Urinary bladder (tissue), 3 donors: ENCODE measurements at regions not wholly inside any gene's neighbourhood (a gene's known extent, or its start where the extent isn't known, plus 50 kb on each side); places are given as distances from the start of the nearest gene placed in this dataset.

ENCODE experiments used
- DNase-seq: peaks from one replicate; pipeline ENCODE4 v3.0.0-alpha.2; 2015; ENCODE audit errors: extremely low spot score
- H3K27ac ChIP-seq: one replicate; pipeline ENCODE4 v1.5.1; 2013; ENCODE audit warnings: low read depth, mild to moderate bottlenecking, moderate library complexity
- H3K36me3 ChIP-seq: one replicate; pipeline ENCODE4 v1.6.1; 2013; ENCODE audit warnings: mild to moderate bottlenecking, moderate library complexity; ENCODE audit not compliant: insufficient read depth
- H3K4me1 ChIP-seq: one replicate; pipeline ENCODE4 v1.6.1; 2013; ENCODE audit warnings: mild to moderate bottlenecking, moderate library complexity; ENCODE audit not compliant: insufficient read depth
- H3K4me3 ChIP-seq: one replicate; pipeline ENCODE4 v1.5.1; 2013; ENCODE audit warnings: low read depth, low read length
- WGBS: extraction: QIAGEN DNeasy Blood & Tissue Kit; methylation state at CpG from one replicate; pipeline ENCODE4 v1.1.7; 2013; 5-methylcytosine and 5-hydroxymethylcytosine counted together
- donor health status: healthy with polysubstance abuse.
- donor health status: healthy.

DNA sequence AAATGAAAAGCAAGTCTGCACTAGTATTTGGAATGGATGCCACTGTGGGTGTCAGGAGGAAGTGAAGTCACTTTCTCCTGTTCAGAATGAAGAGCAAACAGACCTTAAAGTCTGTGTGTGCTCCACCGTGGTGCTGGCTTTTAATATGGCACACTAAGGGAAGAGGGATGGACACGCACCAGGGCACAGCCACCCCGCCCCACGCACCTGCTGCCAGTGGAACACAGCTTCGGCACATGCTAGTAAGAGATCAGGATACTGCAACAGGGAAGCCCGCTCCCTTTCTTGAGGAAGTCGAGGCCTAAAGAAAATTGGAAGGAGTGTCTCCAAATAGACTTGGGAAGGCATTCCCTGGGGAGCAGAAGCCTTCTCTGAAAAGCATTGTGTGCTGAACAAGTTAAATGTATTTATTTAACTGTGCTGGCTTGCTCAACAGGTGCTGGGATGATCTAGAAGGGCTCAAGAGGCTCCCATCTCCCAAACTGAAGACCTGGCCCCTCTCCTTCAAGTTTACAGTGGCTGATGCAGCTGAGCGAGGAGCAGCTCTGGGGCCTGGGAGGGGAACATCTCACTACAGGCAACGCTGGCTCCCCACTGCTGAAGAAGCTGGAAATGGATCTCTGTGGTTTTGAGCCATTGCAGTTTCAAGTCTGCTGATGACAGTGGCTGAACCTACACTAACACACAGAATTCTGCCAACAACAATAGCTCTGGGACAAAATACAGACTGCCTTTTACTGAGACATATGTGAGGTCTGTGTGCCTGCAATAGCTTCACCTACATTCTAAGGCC is 504.6 kb upstream of the B3GAT1 start:
- no peak for DNase-seq
- no peak overlapping the region for H3K4me3 ChIP-seq
- no peaks in the 10 kb centered on the region for H3K36me3 ChIP-seq
- WGBS = 78% methylated on average over 9 of the region's 9 CpGs
- H3K4me1 ChIP-seq = no peaks in the 10 kb centered on the region
- H3K27ac ChIP-seq = no peak overlapping the region

DNA sequence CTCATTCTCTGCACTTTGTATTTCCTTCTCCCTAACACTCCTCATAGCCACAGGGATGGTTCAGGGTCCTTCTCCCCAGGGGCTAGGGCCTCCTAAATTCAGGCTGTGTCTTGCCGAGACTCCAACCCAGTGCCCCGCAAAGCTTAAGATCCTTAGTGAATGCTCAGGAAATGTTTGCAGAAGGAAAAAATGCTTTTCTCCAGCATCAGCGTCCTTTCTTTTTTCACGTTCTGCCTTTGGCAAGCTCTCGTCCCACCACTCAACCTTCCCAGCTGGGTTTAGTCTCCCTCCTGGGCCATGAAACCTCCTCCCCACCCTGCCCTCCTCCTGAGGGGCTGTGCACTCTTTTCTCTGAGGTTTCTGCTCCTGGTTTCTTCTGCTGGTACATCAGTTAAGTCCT is 503.8 kb upstream of the B3GAT1 start:
- H3K4me1 ChIP-seq = no peaks in the 10 kb centered on the region
- no peak overlapping the region for H3K27ac ChIP-seq
- H3K36me3 ChIP-seq = no peaks in the 10 kb centered on the region
- H3K4me3 ChIP-seq = no peak overlapping the region
- WGBS = 61% methylated on average over 5 of the region's 5 CpGs
- no peak for DNase-seq

DNA sequence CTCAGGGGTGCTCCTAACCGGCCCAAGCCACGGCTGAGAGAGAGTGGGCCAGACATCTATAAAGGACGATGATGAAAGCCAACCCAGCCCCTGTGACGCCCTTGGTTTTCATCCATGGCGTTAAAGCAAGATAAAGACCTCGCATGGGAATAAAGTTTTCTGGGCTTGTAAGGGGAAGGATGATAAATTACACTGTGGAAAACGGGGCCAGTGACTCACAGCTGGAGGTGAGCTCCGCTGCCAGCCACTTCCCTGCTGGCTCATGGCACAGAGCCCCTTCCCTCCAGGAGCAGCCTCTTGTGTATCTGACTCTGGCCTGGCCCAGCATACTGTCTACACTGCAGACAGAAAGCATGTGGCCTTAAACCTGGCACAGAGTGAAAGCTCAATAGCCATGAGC is 503.2 kb upstream of the B3GAT1 start:
- 25% methylated on average over 8 of the region's 8 CpGs for WGBS
- DNase-seq = no peak

DNA sequence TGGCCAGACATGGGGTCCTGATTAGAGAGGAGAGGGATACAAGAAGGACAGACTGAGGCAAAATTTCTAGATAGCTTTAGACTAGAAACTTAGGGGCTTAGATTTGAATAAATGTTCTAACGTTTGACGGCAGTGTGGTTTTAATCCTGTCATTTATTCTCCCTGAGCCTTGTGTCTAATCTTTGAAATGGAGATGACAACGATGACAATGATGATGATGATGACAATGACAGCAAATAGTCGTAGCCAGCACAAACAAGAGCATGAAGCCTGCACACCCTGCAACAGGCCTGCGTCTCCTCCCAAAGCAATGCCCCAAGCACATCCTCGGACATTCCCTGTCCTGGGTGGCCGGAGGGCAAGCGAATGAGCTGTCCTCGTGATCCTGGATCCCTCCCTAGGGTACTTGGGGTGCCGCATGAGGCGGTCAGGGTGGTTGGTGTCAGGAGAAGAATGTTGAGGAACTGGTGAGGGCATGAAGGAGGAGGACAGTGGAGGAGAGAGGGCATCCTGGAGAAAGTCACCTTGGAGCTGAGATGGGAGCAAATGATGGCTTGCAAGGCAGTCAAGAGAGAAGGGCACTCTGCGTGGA is 502.1 kb upstream of the B3GAT1 start:
- Histone ChIP-seq H3K27ac (no peak overlapping the region), H3K36me3 (no peaks in the 10 kb centered on the region), H3K4me1 (no peaks in the 10 kb centered on the region), H3K4me3 (no peak overlapping the region)
- WGBS = 92% methylated on average over 12 of the region's 12 CpGs
- DNase-seq = no peak

More for the DNA sequence above, 503.2 kb upstream of the B3GAT1 start:
- Histone ChIP-seq H3K36me3 (no peaks in the 10 kb centered on the region), H3K27ac (no peak overlapping the region), H3K4me3 (no peak overlapping the region), H3K4me1 (no peaks in the 10 kb centered on the region)

- no peak for DNase-seq
- Histone ChIP-seq H3K4me3 (no peak overlapping the region), H3K36me3 (no peaks in the 10 kb centered on the region), H3K27ac (no peak overlapping the region), H3K4me1 (no peaks in the 10 kb centered on the region)
- WGBS = 87% methylated on average over 18 of the region's 18 CpGs
These were observed 501.3 kb upstream of the B3GAT1 start for GRCh38 chr11:134913391-134913790.

GRCh38 chr11:134911514-134912180 is 499.6 kb upstream of the B3GAT1 start:
- 68% methylated on average over 9 of the region's 9 CpGs for WGBS
- DNase-seq = no peak
- H3K4me3 ChIP-seq = no peak overlapping the region
- H3K4me1 ChIP-seq = no peaks in the 10 kb centered on the region
- no peaks in the 10 kb centered on the region for H3K36me3 ChIP-seq
- H3K27ac ChIP-seq = no peak overlapping the region

- Histone ChIP-seq H3K4me1 (no peaks in the 10 kb centered on the region), H3K27ac (no peak overlapping the region), H3K4me3 (no peak overlapping the region), H3K36me3 (no peaks in the 10 kb centered on the region)
- WGBS = 86% methylated on average over 5 of the region's 5 CpGs
- no peak for DNase-seq
These were observed 496.5 kb upstream of the B3GAT1 start for GRCh38 chr11:134908583-134908982.

DNA sequence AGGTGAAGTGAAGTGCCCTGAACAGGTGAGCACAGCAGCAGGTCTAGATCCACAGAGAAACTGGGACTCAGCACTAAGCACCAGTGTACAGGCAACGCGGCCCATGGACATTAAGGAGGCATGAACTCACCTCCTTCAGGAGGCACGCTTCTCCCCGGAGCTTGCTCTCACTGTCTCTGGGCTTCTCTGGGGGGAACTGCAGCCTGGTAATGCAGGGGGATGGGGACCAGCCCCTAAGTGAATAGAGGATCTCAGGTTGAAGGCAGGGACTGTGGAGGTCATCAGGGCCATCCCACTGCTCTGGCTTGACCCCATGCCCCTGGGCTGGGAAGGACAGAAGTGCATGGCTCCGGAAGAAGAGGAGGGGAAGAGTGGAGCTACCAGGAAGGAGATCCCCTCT is 495.6 kb upstream of the B3GAT1 start:
- no peaks in the 10 kb centered on the region for H3K4me1 ChIP-seq
- no peak for DNase-seq
- H3K27ac ChIP-seq = no peak overlapping the region
- 83% methylated on average over 5 of the region's 5 CpGs for WGBS
- H3K4me3 ChIP-seq = no peak overlapping the region
- H3K36me3 ChIP-seq = no peaks in the 10 kb centered on the region

DNA sequence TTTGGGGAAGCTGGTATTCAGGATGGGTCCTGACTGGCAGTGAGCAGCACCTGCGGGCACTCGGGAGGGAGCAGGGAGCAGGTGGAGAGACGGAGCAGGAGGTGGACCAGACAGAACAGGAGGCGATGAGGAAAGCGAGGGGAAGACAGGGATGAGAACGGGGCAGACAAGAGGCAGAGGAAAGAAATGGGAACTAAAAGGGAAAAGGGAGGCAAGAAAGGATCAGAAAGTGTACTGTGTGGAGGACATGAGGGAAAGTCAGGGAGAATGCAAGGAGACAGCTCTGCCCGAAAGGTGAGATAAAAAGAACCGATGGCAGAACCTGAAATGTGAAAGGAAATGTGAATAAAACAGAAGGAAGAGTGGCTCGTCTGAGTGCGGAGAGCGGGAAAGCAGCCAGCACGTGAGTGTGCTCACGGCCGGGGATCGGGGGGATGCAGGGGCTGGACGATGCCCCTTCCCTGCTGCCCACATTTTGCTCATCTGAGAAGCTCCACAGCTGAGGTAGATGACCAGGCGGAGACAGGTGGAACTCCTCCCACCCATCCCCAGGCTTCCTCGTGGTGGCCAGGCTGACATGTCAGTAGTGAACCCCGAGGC is 494.4 kb upstream of the B3GAT1 start:
- no peak overlapping the region for H3K27ac ChIP-seq
- no peak overlapping the region for H3K4me3 ChIP-seq
- no peaks in the 10 kb centered on the region for H3K36me3 ChIP-seq
- no peaks in the 10 kb centered on the region for H3K4me1 ChIP-seq
- no peak for DNase-seq
- WGBS = 70% methylated on average over 19 of the region's 19 CpGs

DNA sequence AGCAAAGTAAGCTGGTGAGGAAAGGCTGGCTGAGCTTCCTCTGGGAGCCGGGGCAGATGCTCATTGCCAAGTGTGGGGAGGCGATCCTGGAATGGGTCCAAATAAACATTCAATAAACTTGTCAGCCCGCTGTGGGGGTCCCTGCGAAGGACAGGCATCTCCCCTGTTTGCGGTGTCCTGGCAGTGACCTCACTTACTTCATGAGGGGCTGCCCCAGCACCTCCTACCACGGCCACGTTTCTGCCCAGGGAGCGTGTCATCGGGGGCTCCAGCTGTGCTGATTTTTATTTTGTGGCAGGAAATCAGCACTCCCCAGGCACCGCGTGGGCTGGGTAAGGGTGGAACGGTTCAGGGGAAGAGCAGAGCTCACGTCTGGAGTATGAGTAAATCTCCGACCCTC is 493.9 kb upstream of the B3GAT1 start:
- WGBS = 15% methylated on average over 14 of the region's 14 CpGs
- no peak for DNase-seq
- H3K27ac ChIP-seq = no peak overlapping the region
- no peaks in the 10 kb centered on the region for H3K4me1 ChIP-seq
- H3K36me3 ChIP-seq = no peaks in the 10 kb centered on the region
- H3K4me3 ChIP-seq = no peak overlapping the region

GRCh38 chr11:134905517-134905916 is 493.5 kb upstream of the B3GAT1 start:
- H3K4me1 ChIP-seq = no peaks in the 10 kb centered on the region
- no peak overlapping the region for H3K27ac ChIP-seq
- H3K36me3 ChIP-seq = no peaks in the 10 kb centered on the region
- no peak for DNase-seq
- WGBS = 23% methylated on average over 2 of the region's 2 CpGs
- H3K4me3 ChIP-seq = no peak overlapping the region

- DNase-seq = no peak
- Histone ChIP-seq H3K27ac (no peak overlapping the region), H3K4me3 (no peak overlapping the region), H3K36me3 (no peaks in the 10 kb centered on the region), H3K4me1 (no peaks in the 10 kb centered on the region)
- WGBS = 72% methylated on average over 8 of the region's 8 CpGs
These were observed 492.2 kb upstream of the B3GAT1 start for GRCh38 chr11:134904103-134904790.
